GM19455 (cell line): ENCODE measurements at regions not wholly inside any gene's neighbourhood (a gene's known extent, or its start where the extent isn't known, plus 50 kb on each side); places are given as distances from the start of the nearest gene placed in this dataset.
"Not testable (repeated sequence)": the region's sequence is repeated elsewhere in the genome, so short reads cannot be mapped to it uniquely, and the experiment has no call there.

Experiments used
- ATAC-seq: cut with Tn5 transposase; IDR thresholded peaks from one replicate; pipeline ENCODE4 v1.9.1; 2021; ENCODE audit not compliant: unreplicated experiment

DNA sequence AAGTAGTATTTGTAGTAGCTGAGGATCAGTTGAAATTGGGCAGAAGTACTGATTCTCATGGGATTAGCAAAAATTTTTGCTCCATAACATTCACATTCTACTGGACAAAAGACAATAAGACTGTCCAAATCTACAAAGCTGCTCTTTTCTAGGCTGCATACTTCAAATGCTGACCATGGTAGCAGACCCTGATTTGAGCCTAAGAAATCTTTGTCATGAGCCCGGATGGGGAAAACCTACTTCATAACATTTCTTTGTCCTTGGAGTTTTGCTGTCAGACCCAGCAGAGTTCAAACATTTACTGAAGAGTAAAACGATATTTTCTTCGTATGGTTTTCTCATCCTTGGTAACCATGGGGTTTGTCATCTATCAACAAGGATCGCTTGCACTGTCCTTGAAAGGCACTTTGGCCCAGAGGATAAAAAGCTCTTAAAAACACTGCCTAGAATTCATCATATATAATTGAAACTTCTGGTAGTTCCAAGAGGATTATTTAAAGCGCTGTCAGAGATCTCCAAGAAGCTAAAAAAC, 216.9 kb downstream of the CAVIN4 start:
- no peak for ATAC-seq

DNA sequence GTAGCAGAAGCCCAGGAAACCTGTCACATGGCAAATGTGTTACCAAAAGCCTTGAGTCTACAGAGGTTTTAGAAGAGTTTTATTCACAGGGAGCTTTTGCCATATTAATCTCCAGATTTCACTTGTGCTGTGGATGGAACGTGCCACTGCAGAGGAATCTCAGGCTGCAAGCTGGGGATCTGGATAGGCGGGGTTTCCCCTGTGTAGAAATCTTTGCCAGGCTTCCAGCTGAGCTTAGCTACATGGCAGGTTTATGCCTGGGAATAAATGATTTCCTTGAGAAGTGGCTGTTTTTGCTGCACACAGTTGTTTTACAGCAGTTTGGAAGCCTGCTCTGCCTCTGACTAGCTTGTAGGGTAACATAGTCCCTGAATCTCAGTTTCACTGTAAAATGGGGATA, 224.6 kb upstream of the PLPPR1 start:
- ATAC-seq: no peak

DNA sequence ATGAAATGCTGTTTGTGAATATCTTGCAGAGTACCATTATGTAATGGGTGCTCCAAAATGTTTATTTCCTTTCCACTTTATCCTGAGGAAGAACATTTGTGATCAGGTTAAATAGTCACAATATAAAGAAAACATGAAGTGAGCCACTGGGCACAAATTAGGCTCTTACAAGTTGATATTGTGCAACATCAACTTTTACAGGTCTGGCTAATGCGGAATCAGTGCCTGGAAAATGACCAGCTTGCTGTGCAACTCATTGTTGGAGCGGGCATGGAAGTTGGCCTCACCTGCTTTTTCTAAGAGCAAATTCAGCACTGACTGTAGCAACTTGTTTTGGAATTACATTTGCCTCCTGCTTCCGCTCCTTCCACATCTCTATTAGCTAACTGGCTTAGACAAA, 216.9 kb upstream of the PLPPR1 start:
- ATAC-seq: no peak

DNA sequence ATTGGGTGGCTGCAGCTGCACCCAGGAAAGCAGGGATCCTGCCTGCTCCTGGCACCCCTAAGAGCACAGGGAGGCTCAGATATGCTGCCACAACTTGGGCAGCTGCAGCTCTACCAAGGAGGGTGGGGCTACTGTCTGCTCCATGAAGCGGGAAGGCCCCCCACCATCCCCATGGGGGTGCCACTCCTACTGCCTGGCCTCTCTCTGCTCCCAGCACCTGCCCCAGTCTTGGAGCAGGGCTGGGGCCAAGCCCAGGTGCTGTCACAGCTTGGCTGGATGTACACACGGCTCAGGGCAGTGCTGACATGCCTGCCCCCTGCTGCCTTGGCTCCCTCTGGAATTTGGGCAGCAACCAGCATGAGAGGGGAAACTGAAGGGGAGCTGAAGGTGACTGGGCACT, 214.7 kb upstream of the PLPPR1 start:
- ATAC-seq: no peak

DNA sequence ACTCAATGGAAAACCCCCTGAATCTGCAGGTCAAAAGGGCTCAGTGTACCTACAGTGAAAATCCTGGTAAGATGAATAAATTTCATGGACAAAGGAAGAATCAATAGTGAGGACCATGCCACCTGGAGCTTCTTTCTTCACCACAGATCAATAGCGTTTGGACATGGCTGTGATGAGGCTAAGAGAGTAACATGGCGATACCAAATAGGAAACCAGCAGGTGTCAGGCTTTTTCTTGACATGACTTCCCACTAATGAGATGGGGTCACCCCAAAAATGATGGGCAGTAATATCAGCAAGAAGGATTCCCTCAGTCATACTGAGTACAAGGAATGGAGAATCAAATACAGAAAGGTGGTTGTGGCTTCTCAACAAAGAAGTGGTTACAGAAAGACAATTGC, 208.5 kb upstream of the PLPPR1 start:
- ATAC-seq: no peak

DNA sequence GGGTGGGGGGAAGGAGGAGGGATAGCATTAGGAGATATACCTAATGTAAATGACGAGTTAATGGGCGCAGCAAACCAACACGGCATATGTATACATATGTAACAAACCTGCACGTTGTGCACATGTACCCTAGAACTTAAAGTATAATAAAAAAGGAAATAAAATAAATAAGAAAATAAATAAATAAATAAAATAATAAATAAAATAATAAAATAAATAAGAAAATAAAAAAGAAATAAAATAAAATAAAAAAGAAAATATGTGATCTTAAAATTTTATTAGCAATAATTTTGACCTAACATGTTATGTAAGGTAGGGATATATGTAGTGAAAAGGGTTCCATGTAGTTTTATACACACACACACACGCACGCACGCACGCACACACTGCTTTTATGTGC, 195.5 kb upstream of the PLPPR1 start:
- ATAC-seq: not testable (repeated sequence)

DNA sequence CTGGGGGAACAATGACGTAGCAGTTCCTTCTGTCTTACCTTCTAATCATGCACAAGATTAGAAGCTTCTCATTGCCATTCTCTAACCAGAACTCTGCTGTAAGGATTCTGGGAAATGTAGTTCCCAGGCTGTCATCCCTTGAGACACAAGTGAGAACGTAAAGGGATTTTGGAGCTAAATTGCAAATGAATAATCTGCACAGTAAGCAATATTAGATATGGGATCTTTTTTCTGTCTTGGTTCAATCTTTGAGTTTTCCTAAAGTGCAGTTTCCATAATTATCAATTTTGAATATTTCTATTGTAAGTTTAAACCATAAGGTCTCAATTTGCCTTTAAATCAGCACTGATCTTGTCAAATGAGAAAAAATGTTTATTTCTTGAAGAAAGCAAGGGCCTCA, 189.7 kb upstream of the PLPPR1 start:
- no peak for ATAC-seq

DNA sequence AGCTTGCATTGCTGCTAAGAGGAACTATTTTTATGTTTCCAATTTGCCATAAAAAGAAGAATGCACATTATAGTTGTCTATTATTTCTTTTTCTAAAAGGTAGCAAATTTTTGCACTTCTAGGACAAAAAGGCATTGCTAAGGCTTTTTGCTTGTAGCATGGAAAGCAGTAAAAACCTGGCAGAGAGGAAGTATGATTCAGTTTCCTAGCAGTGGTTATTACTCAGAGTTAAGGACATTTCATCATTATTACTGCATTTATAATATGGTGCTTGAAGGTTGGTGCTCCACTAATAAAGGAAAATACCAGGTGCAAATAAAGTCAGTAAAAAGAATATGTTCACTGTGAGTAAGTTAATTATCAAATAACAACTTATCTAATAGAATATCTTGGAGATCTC, 179.8 kb upstream of the PLPPR1 start:
- no peak for ATAC-seq

DNA sequence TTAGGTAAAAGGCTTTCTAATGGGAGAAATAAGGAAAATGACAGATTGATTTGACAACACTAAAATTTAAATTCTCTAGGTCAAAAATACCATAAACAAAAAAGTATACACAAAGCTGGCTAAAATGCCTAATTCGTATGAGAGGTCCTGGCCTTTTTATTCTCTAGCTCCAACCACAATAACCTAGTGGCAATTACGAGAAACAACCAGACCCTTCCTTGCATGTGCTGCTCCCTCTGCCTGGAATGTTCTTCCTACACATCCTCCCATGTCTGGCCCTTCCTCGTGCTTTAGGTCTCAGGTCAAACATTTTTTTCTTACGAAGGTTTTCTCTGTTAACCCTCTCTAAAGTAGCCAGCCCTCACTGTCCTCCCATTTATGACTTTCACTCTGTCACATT, 176.4 kb upstream of the PLPPR1 start:
- ATAC-seq: no peak

DNA sequence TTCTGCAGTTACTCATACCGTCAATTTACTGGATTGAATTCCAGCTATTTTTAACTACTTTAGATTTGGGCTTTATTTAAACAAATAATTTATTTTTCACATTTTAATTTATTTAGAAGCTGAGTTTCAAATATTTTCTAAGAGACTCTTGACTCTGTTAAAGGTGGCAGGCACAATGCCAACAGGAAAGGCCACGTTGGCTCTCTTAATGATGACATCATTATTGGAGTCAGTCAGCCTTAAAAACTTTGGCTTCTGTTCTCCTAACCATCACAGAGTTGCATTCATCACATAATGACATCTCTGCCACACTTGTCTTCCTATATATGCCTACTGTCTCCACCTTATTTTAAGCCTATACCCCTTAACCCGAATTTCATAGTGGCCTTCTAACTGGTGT, 172.3 kb upstream of the PLPPR1 start:
- ATAC-seq: no peak

DNA sequence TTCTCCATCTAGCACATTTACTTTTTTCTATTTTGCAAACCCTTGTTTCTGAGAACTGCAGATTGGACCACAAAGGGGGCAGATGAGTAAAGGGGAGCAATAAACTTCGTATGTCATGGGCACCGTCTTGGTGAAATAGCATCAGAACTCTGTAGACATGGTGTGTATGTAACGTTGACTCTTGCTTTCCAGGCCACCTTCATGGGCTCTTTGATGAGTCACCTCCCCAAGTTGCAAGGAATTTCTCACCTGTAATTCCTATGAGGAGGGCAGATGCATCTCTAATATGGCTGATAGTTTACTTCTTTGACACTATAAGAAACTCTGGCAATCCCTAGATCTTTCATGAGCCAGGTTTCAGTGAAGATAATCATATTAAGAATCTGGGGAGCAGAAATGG, 163.4 kb upstream of the PLPPR1 start:
- no peak for ATAC-seq

DNA sequence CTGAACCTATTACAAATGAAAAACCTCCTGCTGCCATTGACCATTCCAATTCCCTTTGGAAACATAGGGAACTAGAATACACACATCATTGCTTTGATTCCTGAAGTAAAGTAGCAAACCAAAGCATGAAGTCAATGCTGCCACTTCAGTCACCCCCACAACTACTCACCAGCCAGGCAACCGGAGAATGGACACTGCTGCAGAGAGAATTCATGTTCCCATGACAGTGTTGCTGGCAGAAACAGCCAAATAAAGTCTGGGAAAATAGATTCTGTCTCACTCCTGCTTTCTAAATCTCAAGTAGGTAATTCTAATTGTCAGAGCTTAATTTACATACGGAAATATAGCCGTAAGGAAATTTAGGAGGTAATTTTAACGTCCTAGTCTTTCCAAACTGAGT, 162.9 kb upstream of the PLPPR1 start:
- no peak for ATAC-seq

DNA sequence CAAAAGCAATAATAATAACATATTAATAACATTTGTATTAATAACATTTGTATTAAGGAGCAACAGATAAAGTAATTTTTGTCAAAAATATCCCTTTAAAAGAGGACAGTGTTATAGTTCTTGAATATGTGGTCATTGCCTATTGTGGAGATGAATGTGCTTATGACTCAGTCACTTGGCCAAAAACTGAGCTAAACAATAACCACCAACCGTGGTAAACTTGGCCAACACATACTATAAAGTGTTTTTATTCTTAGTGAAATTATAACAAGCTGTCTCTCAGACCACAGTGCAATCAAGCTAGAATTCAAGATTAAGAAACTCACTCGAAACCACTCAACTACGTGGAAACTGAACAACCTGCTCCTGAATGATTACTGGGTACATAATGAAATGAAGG, 159.2 kb upstream of the PLPPR1 start:
- ATAC-seq: no peak

DNA sequence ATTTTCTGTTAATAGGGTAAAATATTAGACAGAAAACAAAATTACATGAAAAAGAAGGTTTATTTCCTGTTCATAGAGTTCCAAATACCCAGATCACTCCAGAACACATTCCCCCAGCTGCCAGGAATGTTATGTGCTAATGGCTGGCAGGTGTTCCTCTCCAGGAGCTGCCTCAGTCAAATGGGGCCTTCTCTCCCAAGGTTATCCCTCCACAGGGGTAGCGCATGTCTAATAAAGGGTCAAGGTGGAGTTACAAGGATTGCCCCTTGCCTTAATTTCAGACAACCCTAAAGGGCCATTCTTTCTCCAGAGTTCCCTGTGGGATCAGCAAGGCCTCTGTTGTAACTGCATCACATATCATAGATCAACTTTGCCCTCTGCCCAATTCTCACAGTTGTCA, 148.6 kb upstream of the PLPPR1 start:
- ATAC-seq: no peak

DNA sequence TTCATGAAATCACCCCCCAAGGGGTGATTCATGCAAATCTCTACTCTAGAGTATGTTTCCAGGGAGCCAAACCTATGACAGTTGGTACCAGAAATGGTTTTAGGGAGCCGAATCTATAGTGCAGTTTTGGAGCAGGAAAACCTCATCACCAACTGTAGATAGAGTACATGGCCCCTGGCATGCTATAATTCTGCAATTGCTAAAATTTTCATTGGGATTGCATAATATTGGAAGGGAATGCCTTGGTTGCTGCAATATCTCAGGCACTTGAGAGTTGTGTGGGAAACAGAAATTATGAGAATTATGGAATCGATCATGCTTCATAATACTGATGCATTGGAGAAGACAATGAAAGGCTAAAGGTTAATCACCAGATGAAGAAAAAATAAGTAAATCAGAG, 148.2 kb upstream of the PLPPR1 start:
- no peak for ATAC-seq

DNA sequence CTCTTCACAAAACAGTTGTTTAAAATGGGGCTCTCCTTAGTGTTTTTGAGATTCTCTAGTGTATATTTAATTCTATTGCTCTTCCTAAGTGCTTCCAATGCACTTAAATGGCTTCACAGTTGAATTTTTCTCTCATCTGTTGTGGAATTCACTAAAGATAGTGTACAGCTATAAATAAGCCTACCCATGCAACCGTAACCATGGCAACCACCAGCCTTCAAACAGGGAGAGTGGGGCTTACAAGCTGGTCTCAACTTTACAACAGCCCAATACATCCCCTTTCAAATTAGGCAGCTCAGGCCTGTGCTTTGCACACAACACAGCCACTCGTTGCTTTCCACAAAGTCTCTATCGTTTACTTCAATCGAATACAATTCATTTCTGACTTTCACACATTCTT, 144.0 kb upstream of the PLPPR1 start:
- ATAC-seq: no peak

DNA sequence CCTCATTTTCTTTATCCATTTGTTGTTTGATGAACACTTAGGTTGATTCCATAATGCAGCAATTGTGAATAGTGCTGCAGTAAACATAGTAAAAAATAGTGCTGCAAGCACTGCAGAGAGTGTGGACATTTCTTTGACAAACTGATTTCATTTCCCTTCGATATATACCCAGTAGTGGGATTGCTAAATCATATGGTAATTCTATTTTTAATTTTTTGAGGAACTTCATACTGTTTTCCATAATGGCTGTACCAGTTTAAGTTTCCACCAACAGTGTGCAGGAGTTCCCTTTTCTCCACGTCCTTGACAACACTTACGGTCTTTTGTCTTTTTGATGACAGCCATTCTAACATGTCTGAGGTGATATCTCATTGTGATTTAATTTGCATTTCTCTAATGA, 138.2 kb upstream of the PLPPR1 start:
- ATAC-seq: no peak

DNA sequence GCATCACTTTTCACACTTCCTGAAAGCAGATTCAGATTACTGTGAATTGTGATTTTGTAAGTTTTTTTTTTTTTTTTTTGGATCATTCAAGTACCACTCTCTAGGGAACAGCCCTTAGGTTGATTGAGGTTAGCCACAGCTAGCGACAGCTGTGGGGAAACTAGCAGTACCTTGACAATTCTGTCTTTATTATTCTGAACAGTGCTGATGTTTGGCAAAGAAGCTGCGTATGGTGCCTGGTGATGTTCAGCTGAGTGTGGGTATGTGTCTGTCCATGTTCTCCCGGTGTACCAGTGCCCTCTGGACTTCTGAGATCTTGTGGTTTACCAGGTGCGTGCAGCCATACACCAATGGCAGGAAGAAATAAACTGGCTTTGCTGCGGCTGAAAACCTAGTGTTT, 117.3 kb upstream of the PLPPR1 start:
- ATAC-seq: no peak

DNA sequence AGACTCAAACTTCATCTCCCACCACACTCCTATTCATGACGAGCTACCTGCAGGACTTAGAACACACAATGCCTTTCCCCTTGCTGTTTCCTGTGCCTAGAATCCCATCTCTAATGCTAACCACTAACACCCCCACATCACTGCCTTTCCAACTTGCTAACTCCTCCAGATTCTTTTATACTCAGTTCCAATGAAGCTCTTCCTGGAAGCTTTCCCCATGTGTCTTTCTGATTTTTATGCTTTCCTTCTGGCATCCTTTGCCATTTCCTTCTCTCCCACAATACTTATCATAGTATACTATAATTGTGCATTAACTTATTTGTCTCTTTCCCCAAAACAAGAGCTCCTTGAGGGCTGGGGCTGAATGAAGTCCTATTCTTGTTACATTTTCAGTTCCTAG, 115.3 kb upstream of the PLPPR1 start:
- no peak for ATAC-seq

DNA sequence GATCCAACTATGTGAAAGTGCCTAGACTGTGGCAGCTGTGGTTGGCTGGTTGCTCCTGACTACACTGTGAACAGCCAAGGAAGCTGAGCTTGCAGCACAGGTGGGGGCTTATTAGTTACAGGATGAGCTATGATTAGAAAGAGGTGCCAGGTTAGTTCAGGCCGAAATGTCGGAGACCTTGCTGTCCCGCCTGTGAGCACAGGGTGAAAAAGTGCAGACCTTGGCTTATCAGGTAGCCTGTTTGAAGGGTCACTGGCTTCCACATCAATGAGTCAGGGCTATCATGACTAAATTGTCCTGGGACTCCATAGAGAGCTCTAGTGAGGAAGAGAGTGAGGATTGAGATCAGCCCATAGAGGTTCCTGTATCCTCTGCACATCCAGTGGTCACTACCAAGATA, 114.3 kb upstream of the PLPPR1 start:
- no peak for ATAC-seq

DNA sequence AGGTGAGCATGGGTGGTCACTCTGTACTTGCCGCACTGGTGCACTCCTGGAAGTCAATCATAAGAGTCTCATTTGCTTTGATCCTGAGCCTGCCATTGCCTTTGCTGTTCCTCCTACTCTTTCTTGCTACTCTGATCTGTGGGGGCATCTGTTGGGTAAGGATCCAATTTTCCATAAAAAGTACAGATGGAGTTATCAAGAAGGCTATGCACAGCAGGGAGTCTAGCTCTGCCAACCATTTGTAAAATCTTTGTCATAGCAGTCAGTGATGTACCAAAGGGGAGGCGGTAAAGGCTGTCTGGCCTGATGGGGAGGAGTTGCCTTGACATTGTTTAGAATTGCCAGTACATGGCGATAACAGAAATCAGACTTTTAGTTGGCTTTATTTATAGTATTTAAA, 109.0 kb upstream of the PLPPR1 start:
- ATAC-seq: no peak

DNA sequence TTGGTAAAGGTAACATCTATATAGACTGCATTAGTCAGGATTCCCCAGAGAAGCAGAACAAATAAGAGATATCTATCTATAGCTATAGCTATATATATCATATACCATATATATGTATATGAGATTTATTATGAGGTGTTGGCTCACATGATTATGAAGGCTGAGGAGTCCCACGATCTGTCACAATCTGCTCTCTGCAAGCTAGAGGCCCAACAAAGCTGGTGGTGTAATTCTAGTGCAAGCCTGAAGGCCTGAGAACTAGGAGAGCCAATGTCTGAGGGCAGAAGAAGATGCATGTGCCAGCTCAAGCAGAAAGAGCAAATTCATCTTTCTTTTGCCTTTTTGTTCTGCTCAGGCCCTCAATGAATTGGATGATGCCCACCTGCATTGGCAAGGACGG, 102.2 kb upstream of the PLPPR1 start:
- ATAC-seq: no peak

DNA sequence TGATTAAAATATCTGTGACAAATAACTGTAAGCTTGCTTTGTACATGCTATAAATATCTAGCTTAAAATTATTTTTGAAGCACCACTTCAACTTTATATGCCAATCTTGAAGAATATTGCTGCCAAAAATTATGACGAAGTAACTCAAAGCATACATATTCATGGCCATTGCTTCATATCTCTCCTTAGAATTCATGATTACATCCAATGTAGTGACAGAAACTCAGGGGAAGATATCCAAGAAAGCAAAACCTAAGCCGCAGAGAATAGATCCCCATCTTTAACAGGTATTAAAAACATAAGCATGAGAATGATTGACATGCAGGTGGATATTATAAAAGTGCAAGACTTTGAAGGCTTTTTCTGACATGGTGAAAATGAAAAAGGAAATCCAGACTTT, 100.8 kb upstream of the PLPPR1 start:
- no peak for ATAC-seq

DNA sequence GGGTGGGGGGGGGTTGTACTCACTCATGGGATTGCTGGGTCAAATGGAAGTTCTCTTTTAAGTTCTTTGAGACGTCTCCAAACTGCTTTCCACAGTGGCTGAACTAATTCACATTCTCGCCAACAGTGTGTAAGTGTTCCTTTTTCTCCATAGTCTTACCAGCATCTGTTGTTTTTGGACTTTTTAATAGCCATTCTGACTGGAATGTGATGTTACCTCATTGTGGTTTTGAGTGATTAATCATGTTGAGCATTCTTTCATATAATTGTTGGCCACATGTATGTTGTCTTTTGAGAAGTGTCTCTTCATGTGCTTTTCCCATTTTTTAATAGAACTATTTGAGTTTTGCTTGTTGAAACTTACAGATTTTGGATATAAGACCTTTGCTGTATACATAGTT, 94.9 kb upstream of the PLPPR1 start:
- no peak for ATAC-seq
